DND-41 (cell line): ENCODE measurements at regions not wholly inside any gene's neighbourhood (a gene's known extent, or its start where the extent isn't known, plus 50 kb on each side); places are given as distances from the start of the nearest gene placed in this dataset.

Experiments
- ATAC-seq: fragments of 200-7000 bp; cut with Tn5 transposase; 3 replicates; pipeline ENCODE4 v1.9.1; 2021; ENCODE audit warnings: low read depth; ENCODE audit not compliant: insufficient read depth
- DNase-seq: peaks from one replicate; pipeline ENCODE4 v3.0.0-alpha.2; 2020
- H2AFZ ChIP-seq: 2 replicates; pipeline ENCODE4 v1.6.0; 2012; ENCODE audit warnings: low read depth, low read length
- H3K27ac ChIP-seq: 2 replicates; pipeline ENCODE4 v1.5.1; 2012; ENCODE audit warnings: low read length, inconsistent platforms
- H3K27me3 ChIP-seq: fragments of 200-600 bp; sonication (generic); 2 replicates; pipeline ENCODE4 v1.6.0; 2012; ENCODE audit warnings: low read length, mild to moderate bottlenecking, inconsistent platforms; ENCODE audit not compliant: insufficient read depth, poor library complexity
- H3K36me3 ChIP-seq: 2 replicates; pipeline ENCODE4 v1.5.1; 2012; ENCODE audit warnings: low read length, inconsistent platforms; ENCODE audit not compliant: insufficient read depth
- H3K4me1 ChIP-seq: 2 replicates; pipeline ENCODE4 v1.5.1; 2012; ENCODE audit warnings: mild to moderate bottlenecking, low read length; ENCODE audit not compliant: insufficient read depth
- H3K4me2 ChIP-seq: 2 replicates; pipeline ENCODE4 v1.6.0; 2012; ENCODE audit warnings: mild to moderate bottlenecking, moderate library complexity, low read length, inconsistent platforms; ENCODE audit not compliant: insufficient read depth
- H3K4me3 ChIP-seq, 2 experiments: fragments of 200-600 bp in 1 of 2; shearing (Covaris generic) in 1 of 2; 2 replicates each; pipeline ENCODE4 v1.5.1; 2012 to 2016; ENCODE audit warnings: inconsistent platforms in 2 of 2, low read length in 2 of 2, mild to moderate bottlenecking in 2 of 2, low read depth in 1 of 2, moderate library complexity in 1 of 2
- H3K79me2 ChIP-seq: 2 replicates; pipeline ENCODE4 v1.6.0; 2012; ENCODE audit warnings: low read length, inconsistent platforms; ENCODE audit not compliant: insufficient read depth
- H3K9ac ChIP-seq: 2 replicates; pipeline ENCODE4 v1.6.0; 2012; ENCODE audit warnings: low read depth, mild to moderate bottlenecking, inconsistent platforms, low read length, moderate library complexity
- H3K9me3 ChIP-seq: 2 replicates; pipeline ENCODE4 v1.5.1; 2012; ENCODE audit warnings: low read length, moderate library complexity, mild to moderate bottlenecking, inconsistent platforms; ENCODE audit not compliant: insufficient read depth, severe bottlenecking
- H4K20me1 ChIP-seq: 2 replicates; pipeline ENCODE4 v1.6.0; 2012; ENCODE audit warnings: low read length; ENCODE audit not compliant: insufficient read depth
- EZH2 ChIP-seq: IDR thresholded peaks from 3 replicates; pipeline ENCODE4 v1.6.1; 2012; ENCODE audit warnings: borderline replicate concordance, low read depth, mild to moderate bottlenecking, moderate library complexity, low read length, inconsistent platforms; ENCODE audit not compliant: severe bottlenecking
- TF ChIP-seq, protein P1 (sequence below): IDR thresholded peaks from 2 replicates; pipeline ENCODE4 v1.5.1; 2012; ENCODE audit warnings: borderline replicate concordance, low read length, moderate library complexity, mild to moderate bottlenecking; ENCODE audit not compliant: poor library complexity, severe bottlenecking; ENCODE audit errors: extremely low read depth

DNA sequence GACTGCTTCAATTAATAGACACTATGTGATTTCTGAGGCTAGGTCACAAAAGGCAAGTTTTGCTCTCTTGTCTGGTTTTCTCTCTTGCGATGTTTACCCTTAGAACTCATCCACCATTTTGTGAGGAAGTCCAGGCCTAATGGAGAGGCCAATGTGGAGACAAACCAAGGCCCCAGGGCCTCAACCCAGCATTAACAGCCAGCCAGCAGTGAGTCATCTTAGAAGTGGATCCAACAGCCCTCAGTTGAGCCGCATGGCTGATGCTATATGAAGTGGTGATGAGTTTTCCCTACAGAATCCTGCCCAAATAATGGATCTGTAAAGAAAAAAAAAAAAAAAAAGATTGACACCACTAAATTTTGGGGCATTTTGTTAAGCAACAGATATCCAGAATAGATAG lies 95.1 kb downstream of the DNTTIP2 start:
- no peak overlapping the region for H3K4me2 ChIP-seq
- H3K4me1 ChIP-seq = no peaks in the 10 kb centered on the region
- H3K36me3 ChIP-seq = no peaks in the 10 kb centered on the region
- TF ChIP-seq, protein P1, sequence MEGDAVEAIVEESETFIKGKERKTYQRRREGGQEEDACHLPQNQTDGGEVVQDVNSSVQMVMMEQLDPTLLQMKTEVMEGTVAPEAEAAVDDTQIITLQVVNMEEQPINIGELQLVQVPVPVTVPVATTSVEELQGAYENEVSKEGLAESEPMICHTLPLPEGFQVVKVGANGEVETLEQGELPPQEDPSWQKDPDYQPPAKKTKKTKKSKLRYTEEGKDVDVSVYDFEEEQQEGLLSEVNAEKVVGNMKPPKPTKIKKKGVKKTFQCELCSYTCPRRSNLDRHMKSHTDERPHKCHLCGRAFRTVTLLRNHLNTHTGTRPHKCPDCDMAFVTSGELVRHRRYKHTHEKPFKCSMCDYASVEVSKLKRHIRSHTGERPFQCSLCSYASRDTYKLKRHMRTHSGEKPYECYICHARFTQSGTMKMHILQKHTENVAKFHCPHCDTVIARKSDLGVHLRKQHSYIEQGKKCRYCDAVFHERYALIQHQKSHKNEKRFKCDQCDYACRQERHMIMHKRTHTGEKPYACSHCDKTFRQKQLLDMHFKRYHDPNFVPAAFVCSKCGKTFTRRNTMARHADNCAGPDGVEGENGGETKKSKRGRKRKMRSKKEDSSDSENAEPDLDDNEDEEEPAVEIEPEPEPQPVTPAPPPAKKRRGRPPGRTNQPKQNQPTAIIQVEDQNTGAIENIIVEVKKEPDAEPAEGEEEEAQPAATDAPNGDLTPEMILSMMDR = no peak
- no peak for TF ChIP-seq EZH2
- no peak for ATAC-seq
- H3K27me3 ChIP-seq = no peaks in the 10 kb centered on the region
- DNase-seq = no peak
- H3K79me2 ChIP-seq = no peaks in the 10 kb centered on the region
- H3K4me3 ChIP-seq = no peak overlapping the region
- H3K27ac ChIP-seq = no peak overlapping the region
- no peaks in the 10 kb centered on the region for H3K9me3 ChIP-seq
- H4K20me1 ChIP-seq = no peaks in the 10 kb centered on the region
- no peak overlapping the region for H2AFZ ChIP-seq
- H3K9ac ChIP-seq = no peak overlapping the region

DNA sequence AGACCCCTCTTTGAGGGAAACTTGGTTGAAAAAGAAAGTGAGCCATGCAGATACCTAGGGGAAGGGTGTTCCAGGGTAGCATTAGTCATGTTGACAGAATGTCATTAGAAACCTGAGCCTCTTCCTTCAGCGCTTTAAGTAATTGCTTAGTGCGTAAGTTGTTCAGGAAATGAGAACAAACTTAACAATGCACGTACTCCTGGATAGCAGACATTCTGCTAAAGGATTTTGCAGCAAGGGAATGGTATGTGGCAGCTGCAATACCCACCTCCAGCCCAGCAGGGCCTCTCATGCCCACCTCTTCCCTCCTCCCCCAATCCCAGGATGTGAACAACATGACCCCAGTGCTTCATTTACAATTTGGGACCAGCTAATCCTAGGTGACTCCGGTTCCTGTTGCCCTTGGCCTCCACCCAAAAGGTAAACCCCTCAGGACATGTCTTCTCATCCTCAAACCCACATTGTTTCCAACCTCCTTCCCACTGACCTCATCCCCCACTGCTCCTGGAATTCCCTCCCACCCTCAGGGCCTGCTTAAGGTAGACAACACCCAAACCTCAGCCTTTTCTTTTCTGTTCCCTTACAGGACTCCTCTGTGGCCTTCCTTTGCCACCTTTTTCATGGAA lies 98.0 kb upstream of the BCAR3 start:
- no peaks in the 10 kb centered on the region for H3K79me2 ChIP-seq
- no peaks in the 10 kb centered on the region for H4K20me1 ChIP-seq
- H3K9me3 ChIP-seq = no peaks in the 10 kb centered on the region
- no peak overlapping the region for H3K27ac ChIP-seq
- DNase-seq (no peak), ATAC-seq (no peak)
- no peak overlapping the region for H2AFZ ChIP-seq
- no peak overlapping the region for H3K4me3 ChIP-seq
- no peak overlapping the region for H3K9ac ChIP-seq
- no peaks in the 10 kb centered on the region for H3K36me3 ChIP-seq
- no peak for TF ChIP-seq EZH2
- TF ChIP-seq, protein P1 = no peak
- no peaks in the 10 kb centered on the region for H3K4me1 ChIP-seq
- no peaks in the 10 kb centered on the region for H3K27me3 ChIP-seq
- no peak overlapping the region for H3K4me2 ChIP-seq

DNA sequence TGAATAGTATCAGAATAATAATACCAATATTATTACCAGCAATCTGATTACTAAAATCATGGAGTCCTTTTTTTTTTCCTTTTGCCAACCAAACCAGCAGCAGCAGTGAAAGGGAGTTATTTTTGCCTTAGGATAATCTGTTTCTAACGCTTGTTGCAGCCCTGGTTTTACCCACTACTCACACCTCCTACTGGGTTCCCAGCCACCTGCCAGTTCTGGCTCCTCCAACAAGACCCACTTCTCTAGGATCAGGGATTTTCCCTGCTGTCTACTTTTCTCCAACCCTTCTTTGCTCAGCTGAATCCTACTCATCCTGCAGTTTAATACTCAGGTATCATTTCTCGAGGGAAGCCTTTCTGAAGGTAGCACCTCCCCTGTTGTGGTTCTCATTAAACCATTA lies 96.8 kb upstream of the BCAR3 start:
- no peaks in the 10 kb centered on the region for H3K36me3 ChIP-seq
- H3K9me3 ChIP-seq = no peaks in the 10 kb centered on the region
- H3K4me3 ChIP-seq = no peak overlapping the region
- H3K9ac ChIP-seq = no peak overlapping the region
- H3K4me1 ChIP-seq = no peaks in the 10 kb centered on the region
- no peak overlapping the region for H3K4me2 ChIP-seq
- no peaks in the 10 kb centered on the region for H3K79me2 ChIP-seq
- H4K20me1 ChIP-seq = no peaks in the 10 kb centered on the region
- TF ChIP-seq EZH2 = no peak
- TF ChIP-seq, protein P1 = no peak
- DNase-seq = no peak
- no peak overlapping the region for H3K27ac ChIP-seq
- no peak overlapping the region for H2AFZ ChIP-seq
- ATAC-seq = no peak
- H3K27me3 ChIP-seq = no peaks in the 10 kb centered on the region
